GM06990 (cell line): ENCODE measurements at regions not wholly inside any gene's neighbourhood (a gene's known extent, or its start where the extent isn't known, plus 50 kb on each side); places are given as distances from the start of the nearest gene placed in this dataset.
A peak's percentile ranks its signal among the peaks of the same experiment; 100 is the strongest.

Experiments
- DNase-seq: peaks from one replicate; pipeline ENCODE4 v3.0.0-alpha.2; 2011; ENCODE audit not compliant: insufficient read length; ENCODE audit errors: extremely low read depth
- H3K27me3 ChIP-seq: replicated peaks from 2 replicates; pipeline ENCODE4 v1.6.0; 2011; ENCODE audit warnings: low read length; ENCODE audit not compliant: control insufficient read depth, insufficient read depth
- H3K36me3 ChIP-seq: 2 replicates; pipeline ENCODE4 v1.5.1; 2011; ENCODE audit warnings: low read length; ENCODE audit not compliant: control insufficient read depth, insufficient read depth
- H3K4me3 ChIP-seq: replicated peaks from 2 replicates; pipeline ENCODE4 v1.5.1; 2011; ENCODE audit warnings: low read depth, mild to moderate bottlenecking, control low read depth, low read length
- CTCF ChIP-seq: IDR thresholded peaks from 2 replicates; pipeline ENCODE4 v1.5.1; 2011; ENCODE audit warnings: low read length, control low read depth, mild to moderate bottlenecking, inconsistent platforms; ENCODE audit not compliant: insufficient read depth, poor library complexity, severe bottlenecking

GRCh38 chr22:22157348-22157725, 87.2 kb upstream of the VPREB1 start:
- DNase-seq: peak; percentile 15
- H3K27me3 ChIP-seq: no peaks in the 10 kb centered on the region
- H3K4me3 ChIP-seq: no peak overlapping the region
- no peak for TF ChIP-seq CTCF
- H3K36me3 ChIP-seq: no peaks in the 10 kb centered on the region

- H3K27me3 ChIP-seq: no peaks in the 10 kb centered on the region
- H3K4me3 ChIP-seq: no peak overlapping the region
- TF ChIP-seq CTCF: peak; percentile 78
- peak; percentile 77 for DNase-seq
- H3K36me3 ChIP-seq: no peaks in the 10 kb centered on the region
Measured at GRCh38 chr22:22156716-22157347, 87.8 kb upstream of the VPREB1 start.

- DNase-seq: no peak
- no peak for TF ChIP-seq CTCF
- Histone ChIP-seq H3K27me3 (no peaks in the 10 kb centered on the region), H3K4me3 (no peak overlapping the region), H3K36me3 (no peaks in the 10 kb centered on the region)
Measured at GRCh38 chr22:22156348-22156715, 88.3 kb upstream of the VPREB1 start.

- no peak overlapping the region for H3K4me3 ChIP-seq
- no peaks in the 10 kb centered on the region for H3K36me3 ChIP-seq
- H3K27me3 ChIP-seq: no peaks in the 10 kb centered on the region
- no peak for DNase-seq
- TF ChIP-seq CTCF: no peak
Measured at GRCh38 chr22:22155607-22156006, 89.0 kb upstream of the VPREB1 start.

GRCh38 chr22:22155146-22155545, 89.4 kb upstream of the VPREB1 start:
- H3K36me3 ChIP-seq: no peaks in the 10 kb centered on the region
- no peak overlapping the region for H3K4me3 ChIP-seq
- H3K27me3 ChIP-seq: no peaks in the 10 kb centered on the region
- DNase-seq: no peak
- no peak for TF ChIP-seq CTCF

GRCh38 chr22:22154040-22154439, 90.5 kb upstream of the VPREB1 start:
- DNase-seq: no peak
- no peak overlapping the region for H3K4me3 ChIP-seq
- H3K36me3 ChIP-seq: no peaks in the 10 kb centered on the region
- TF ChIP-seq CTCF: no peak
- no peaks in the 10 kb centered on the region for H3K27me3 ChIP-seq
